ENCODE measurements at regions not wholly inside any gene's neighbourhood (a gene's known extent, or its start where the extent isn't known, plus 50 kb on each side); places are given as distances from the start of the nearest gene placed in this dataset.
A peak's percentile ranks its signal among the peaks of the same experiment; 100 is the strongest.

- Histone ChIP-seq H3K27me3 (replicated peaks in 2 of 5; ENCODE audit: control insufficient read depth in 4 of 5, insufficient read depth in 5 of 5, low read length in 4 of 5) (no peaks in the 10 kb centered on the region), H3K27ac (ENCODE audit: insufficient read depth in 1 of 2, low read depth in 1 of 2, low read length in 2 of 2, poor library complexity in 1 of 2, severe bottlenecking in 2 of 2) (no peak overlapping the region)
Measured at GRCh38 chr9:107792596-107792995, 303.0 kb upstream of the KLF4 start.

GRCh38 chr9:107792006-107792405, 302.4 kb upstream of the KLF4 start:
- WGBS (ENCODE audit: insufficient coverage): 93% methylated on average over 3 of the region's 3 CpGs
- H3K9me3 ChIP-seq (ENCODE audit: control extremely low read depth in 1 of 5, control insufficient read depth in 4 of 5, insufficient read depth in 2 of 5, low read depth in 1 of 5, low read length in 4 of 5): no peaks in the 10 kb centered on the region
- ChIA-PET POLR2A (no interaction called here), CTCF (interaction anchor here (0.9 kb wide), 1 partner anchor 24 kb away, joined by 3 read pairs; no protein-coding TSS in a partner anchor)
- H3K27ac ChIP-seq (ENCODE audit: insufficient read depth in 1 of 2, low read depth in 1 of 2, low read length in 2 of 2, poor library complexity in 1 of 2, severe bottlenecking in 2 of 2): no peak overlapping the region
- H3K36me3 ChIP-seq (ENCODE audit: control insufficient read depth in 4 of 4, insufficient read depth in 4 of 4, low read length in 3 of 4): no peaks in the 10 kb centered on the region
- no peaks in the 10 kb centered on the region for H3K27me3 ChIP-seq (replicated peaks in 2 of 5; ENCODE audit: control insufficient read depth in 4 of 5, insufficient read depth in 5 of 5, low read length in 4 of 5)
- no peak overlapping the region for H3K4me3 ChIP-seq (ENCODE audit: control insufficient read depth in 1 of 7, extremely low read depth in 1 of 7, insufficient read depth in 4 of 7, low read depth in 2 of 7, low read length in 6 of 7)
- no peaks in the 10 kb centered on the region for H3K4me1 ChIP-seq (ENCODE audit: control extremely low read depth in 1 of 4, control insufficient read depth in 4 of 4, insufficient read depth in 4 of 4, low read length in 3 of 4)
- no peak for DNase-seq

More at GRCh38 chr9:107792596-107792995, 303.0 kb upstream of the KLF4 start:
- Histone ChIP-seq H3K36me3 (ENCODE audit: control insufficient read depth in 4 of 4, insufficient read depth in 4 of 4, low read length in 3 of 4) (no peaks in the 10 kb centered on the region), H3K4me1 (ENCODE audit: control extremely low read depth in 1 of 4, control insufficient read depth in 4 of 4, insufficient read depth in 4 of 4, low read length in 3 of 4) (no peaks in the 10 kb centered on the region), H3K4me3 (ENCODE audit: control insufficient read depth in 1 of 7, extremely low read depth in 1 of 7, insufficient read depth in 4 of 7, low read depth in 2 of 7, low read length in 6 of 7) (no peak overlapping the region), H3K9me3 (ENCODE audit: control extremely low read depth in 1 of 5, control insufficient read depth in 4 of 5, insufficient read depth in 2 of 5, low read depth in 1 of 5, low read length in 4 of 5) (no peaks in the 10 kb centered on the region)
- DNase-seq: no peak
- ChIA-PET CTCF (interaction anchor here (0.9 kb wide), 1 partner anchor 24 kb away, joined by 3 read pairs; no protein-coding TSS in a partner anchor), POLR2A (no interaction called here)
- WGBS (ENCODE audit: insufficient coverage): 85% methylated on average over 1 of the region's 1 CpG

GRCh38 chr9:107789001-107789700, 299.6 kb upstream of the KLF4 start:
- ChIA-PET POLR2A (no interaction called here), CTCF (no interaction called here)
- Histone ChIP-seq H3K27ac (ENCODE audit: insufficient read depth in 1 of 2, low read depth in 1 of 2, low read length in 2 of 2, poor library complexity in 1 of 2, severe bottlenecking in 2 of 2) (no peak overlapping the region), H3K27me3 (replicated peaks in 2 of 5; ENCODE audit: control insufficient read depth in 4 of 5, insufficient read depth in 5 of 5, low read length in 4 of 5) (no peaks in the 10 kb centered on the region), H3K36me3 (ENCODE audit: control insufficient read depth in 4 of 4, insufficient read depth in 4 of 4, low read length in 3 of 4) (no peaks in the 10 kb centered on the region), H3K4me1 (ENCODE audit: control extremely low read depth in 1 of 4, control insufficient read depth in 4 of 4, insufficient read depth in 4 of 4, low read length in 3 of 4) (peaks cover 0 to 6% (median 4%) of the 10 kb centered on the region in 4 experiments), H3K9me3 (ENCODE audit: control extremely low read depth in 1 of 5, control insufficient read depth in 4 of 5, insufficient read depth in 2 of 5, low read depth in 1 of 5, low read length in 4 of 5) (no peaks in the 10 kb centered on the region), H3K4me3 (ENCODE audit: control insufficient read depth in 1 of 7, extremely low read depth in 1 of 7, insufficient read depth in 4 of 7, low read depth in 2 of 7, low read length in 6 of 7) (no peak overlapping the region)
- 100% methylated on average over 2 of the region's 4 CpGs for WGBS (ENCODE audit: insufficient coverage)
- DNase-seq: no peak

- CTCF ChIA-PET: no interaction called here
- no peaks in the 10 kb centered on the region for H3K27me3 ChIP-seq (replicated peaks in 2 of 5; ENCODE audit: control insufficient read depth in 4 of 5, insufficient read depth in 5 of 5, low read length in 4 of 5)
- peaks cover 3 to 14% (median 8%) of the 10 kb centered on the region in 4 experiments for H3K4me1 ChIP-seq (ENCODE audit: control extremely low read depth in 1 of 4, control insufficient read depth in 4 of 4, insufficient read depth in 4 of 4, low read length in 3 of 4)
- H3K4me3 ChIP-seq (ENCODE audit: control insufficient read depth in 1 of 7, extremely low read depth in 1 of 7, insufficient read depth in 4 of 7, low read depth in 2 of 7, low read length in 6 of 7): no peak overlapping the region
- H3K36me3 ChIP-seq (ENCODE audit: control insufficient read depth in 4 of 4, insufficient read depth in 4 of 4, low read length in 3 of 4): no peaks in the 10 kb centered on the region
- no peaks in the 10 kb centered on the region for H3K9me3 ChIP-seq (ENCODE audit: control extremely low read depth in 1 of 5, control insufficient read depth in 4 of 5, insufficient read depth in 2 of 5, low read depth in 1 of 5, low read length in 4 of 5)
- DNase-seq: no peak
- POLR2A ChIA-PET: no interaction called here
- WGBS (ENCODE audit: insufficient coverage): no CpG with 5 or more reads among the region's 2 CpGs
- H3K27ac ChIP-seq (ENCODE audit: insufficient read depth in 1 of 2, low read depth in 1 of 2, low read length in 2 of 2, poor library complexity in 1 of 2, severe bottlenecking in 2 of 2): no peak overlapping the region
Measured at GRCh38 chr9:107786561-107786960, 297.0 kb upstream of the KLF4 start.

GRCh38 chr9:107784235-107784958, 294.8 kb upstream of the KLF4 start:
- Histone ChIP-seq H3K9me3 (ENCODE audit: control extremely low read depth in 1 of 5, control insufficient read depth in 4 of 5, insufficient read depth in 2 of 5, low read depth in 1 of 5, low read length in 4 of 5) (no peaks in the 10 kb centered on the region), H3K4me1 (ENCODE audit: control extremely low read depth in 1 of 4, control insufficient read depth in 4 of 4, insufficient read depth in 4 of 4, low read length in 3 of 4) (peaks cover 3 to 14% (median 8%) of the 10 kb centered on the region in 4 experiments), H3K27me3 (replicated peaks in 2 of 5; ENCODE audit: control insufficient read depth in 4 of 5, insufficient read depth in 5 of 5, low read length in 4 of 5) (no peaks in the 10 kb centered on the region), H3K27ac (ENCODE audit: insufficient read depth in 1 of 2, low read depth in 1 of 2, low read length in 2 of 2, poor library complexity in 1 of 2, severe bottlenecking in 2 of 2) (no peak overlapping the region), H3K36me3 (ENCODE audit: control insufficient read depth in 4 of 4, insufficient read depth in 4 of 4, low read length in 3 of 4) (no peaks in the 10 kb centered on the region), H3K4me3 (ENCODE audit: control insufficient read depth in 1 of 7, extremely low read depth in 1 of 7, insufficient read depth in 4 of 7, low read depth in 2 of 7, low read length in 6 of 7) (no peak overlapping the region)
- 45% methylated on average over 8 of the region's 12 CpGs for WGBS (ENCODE audit: insufficient coverage)
- POLR2A ChIA-PET: interaction anchor here (0.7 kb wide), 1 partner anchor 375 kb away, joined by 4 read pairs; no protein-coding TSS in a partner anchor
- peak in 1 of 3 donors; percentile 10 for DNase-seq
- CTCF ChIA-PET: interaction anchor here (1.4 kb wide), 1 partner anchor 10 kb away, joined by 3 read pairs; no protein-coding TSS in a partner anchor

GRCh38 chr9:107782789-107783188, 293.2 kb upstream of the KLF4 start:
- H3K36me3 ChIP-seq (ENCODE audit: control insufficient read depth in 4 of 4, insufficient read depth in 4 of 4, low read length in 3 of 4): no peaks in the 10 kb centered on the region
- no peaks in the 10 kb centered on the region for H3K9me3 ChIP-seq (ENCODE audit: control extremely low read depth in 1 of 5, control insufficient read depth in 4 of 5, insufficient read depth in 2 of 5, low read depth in 1 of 5, low read length in 4 of 5)
- H3K27me3 ChIP-seq (replicated peaks in 2 of 5; ENCODE audit: control insufficient read depth in 4 of 5, insufficient read depth in 5 of 5, low read length in 4 of 5): no peaks in the 10 kb centered on the region
- H3K4me3 ChIP-seq (ENCODE audit: control insufficient read depth in 1 of 7, extremely low read depth in 1 of 7, insufficient read depth in 4 of 7, low read depth in 2 of 7, low read length in 6 of 7): no peak overlapping the region
- peaks cover 3 to 14% (median 8%) of the 10 kb centered on the region in 4 experiments for H3K4me1 ChIP-seq (ENCODE audit: control extremely low read depth in 1 of 4, control insufficient read depth in 4 of 4, insufficient read depth in 4 of 4, low read length in 3 of 4)
- ChIA-PET CTCF (no interaction called here), POLR2A (no interaction called here)
- peak; percentile 22 to 66 (median 63) for DNase-seq
- no peak overlapping the region for H3K27ac ChIP-seq (ENCODE audit: insufficient read depth in 1 of 2, low read depth in 1 of 2, low read length in 2 of 2, poor library complexity in 1 of 2, severe bottlenecking in 2 of 2)
- WGBS (ENCODE audit: insufficient coverage): 75% methylated on average over 4 of the region's 4 CpGs

- WGBS (ENCODE audit: insufficient coverage): no CpG with 5 or more reads among the region's 3 CpGs
- DNase-seq: peak in 2 of 3 donors; percentile 25 to 41
- H3K27ac ChIP-seq (ENCODE audit: insufficient read depth in 1 of 2, low read depth in 1 of 2, low read length in 2 of 2, poor library complexity in 1 of 2, severe bottlenecking in 2 of 2): no peak overlapping the region
- no peak overlapping the region for H3K4me3 ChIP-seq (ENCODE audit: control insufficient read depth in 1 of 7, extremely low read depth in 1 of 7, insufficient read depth in 4 of 7, low read depth in 2 of 7, low read length in 6 of 7)
- H3K9me3 ChIP-seq (ENCODE audit: control extremely low read depth in 1 of 5, control insufficient read depth in 4 of 5, insufficient read depth in 2 of 5, low read depth in 1 of 5, low read length in 4 of 5): no peaks in the 10 kb centered on the region
- H3K36me3 ChIP-seq (ENCODE audit: control insufficient read depth in 4 of 4, insufficient read depth in 4 of 4, low read length in 3 of 4): no peaks in the 10 kb centered on the region
- ChIA-PET POLR2A (no interaction called here), CTCF (interaction anchor here (1.3 to 1.5 kb wide), 2 partner anchors 10 to 26 kb away, joined by 4 to 5 read pairs; no protein-coding TSS in a partner anchor)
- no peaks in the 10 kb centered on the region for H3K27me3 ChIP-seq (replicated peaks in 2 of 5; ENCODE audit: control insufficient read depth in 4 of 5, insufficient read depth in 5 of 5, low read length in 4 of 5)
- H3K4me1 ChIP-seq (ENCODE audit: control extremely low read depth in 1 of 4, control insufficient read depth in 4 of 4, insufficient read depth in 4 of 4, low read length in 3 of 4): peaks cover 3 to 14% (median 8%) of the 10 kb centered on the region in 4 experiments
Measured at GRCh38 chr9:107782381-107782780, 292.8 kb upstream of the KLF4 start.

Data from common myeloid progenitor, CD34-positive (primary cell).